Muscle layer of colon (tissue), 2 donors: ENCODE measurements at regions not wholly inside any gene's neighbourhood (a gene's known extent, or its start where the extent isn't known, plus 50 kb on each side); places are given as distances from the start of the nearest gene placed in this dataset.
"Not testable (repeated sequence)": the region's sequence is repeated elsewhere in the genome, so short reads cannot be mapped to it uniquely, and the experiment has no call there.

Source experiments
- H3K27ac ChIP-seq: one replicate; pipeline ENCODE4 v1.7.0; 2013; ENCODE audit warnings: low read depth, mild to moderate bottlenecking, low read length, moderate library complexity
- H3K27me3 ChIP-seq, 2 donors: one replicate each; pipeline ENCODE4 v1.7.0; 2013; ENCODE audit warnings: low read length in 2 of 2, mild to moderate bottlenecking in 2 of 2; ENCODE audit not compliant: insufficient read depth in 2 of 2, control insufficient read depth in 1 of 2
- H3K36me3 ChIP-seq: one replicate; pipeline ENCODE4 v1.7.0; 2013; ENCODE audit warnings: mild to moderate bottlenecking, low read length; ENCODE audit not compliant: insufficient read depth
- H3K4me1 ChIP-seq: one replicate; pipeline ENCODE4 v1.7.0; 2013; ENCODE audit warnings: mild to moderate bottlenecking, low read length; ENCODE audit not compliant: insufficient read depth
- H3K4me3 ChIP-seq, 2 donors: one replicate each; pipeline ENCODE4 v1.7.0; 2013; ENCODE audit warnings: low read length in 2 of 2, low read depth in 1 of 2, mild to moderate bottlenecking in 1 of 2, moderate library complexity in 1 of 2
- H3K9ac ChIP-seq: one replicate; pipeline ENCODE4 v1.7.0; 2013; ENCODE audit warnings: low read length
- H3K9me3 ChIP-seq: one replicate; pipeline ENCODE4 v1.7.0; 2013; ENCODE audit warnings: mild to moderate bottlenecking, low read length
- donor health status: abdominal sarcoma.
- donor health status: Adenocarcinoma of cecum.

- Histone ChIP-seq H3K4me1 (peaks cover 15% of the 10 kb centered on the region), H3K9me3 (no peaks in the 10 kb centered on the region), H3K27ac (no peak overlapping the region), H3K4me3 (no peak overlapping the region), H3K9ac (no peak overlapping the region), H3K27me3 (no peaks in the 10 kb centered on the region), H3K36me3 (no peaks in the 10 kb centered on the region)
These were observed 537.8 kb upstream of the BOD1L1 start for GRCh38 chr4:14165222-14165920.

- Histone ChIP-seq H3K27me3 (no peaks in the 10 kb centered on the region), H3K4me3 (no peak overlapping the region), H3K9me3 (no peaks in the 10 kb centered on the region), H3K4me1 (peaks cover 15% of the 10 kb centered on the region), H3K27ac (no peak overlapping the region), H3K36me3 (no peaks in the 10 kb centered on the region), H3K9ac (no peak overlapping the region)
These were observed 540.5 kb upstream of the BOD1L1 start for GRCh38 chr4:14167876-14168510.

- no peak overlapping the region for H3K9ac ChIP-seq
- no peak overlapping the region for H3K27ac ChIP-seq
- H3K36me3 ChIP-seq: no peaks in the 10 kb centered on the region
- no peaks in the 10 kb centered on the region for H3K9me3 ChIP-seq
- no peaks in the 10 kb centered on the region for H3K27me3 ChIP-seq
- H3K4me3 ChIP-seq: no peak overlapping the region
- H3K4me1 ChIP-seq: peaks cover 15% of the 10 kb centered on the region
These were observed 541.4 kb upstream of the BOD1L1 start for GRCh38 chr4:14168919-14169318.

- Histone ChIP-seq H3K27ac (no peak overlapping the region), H3K4me1 (peaks cover 15% of the 10 kb centered on the region), H3K9ac (no peak overlapping the region), H3K36me3 (no peaks in the 10 kb centered on the region), H3K9me3 (no peaks in the 10 kb centered on the region), H3K27me3 (no peaks in the 10 kb centered on the region), H3K4me3 (no peak overlapping the region)
These were observed 541.9 kb upstream of the BOD1L1 start for GRCh38 chr4:14169460-14169859.

GRCh38 chr4:14169940-14170339 is 542.4 kb upstream of the BOD1L1 start:
- H3K4me3 ChIP-seq, H3K36me3 ChIP-seq, H3K27me3 ChIP-seq, H3K9ac ChIP-seq, H3K9me3 ChIP-seq, H3K27ac ChIP-seq: not testable (repeated sequence)
- H3K4me1 ChIP-seq: peaks cover 15% of the 10 kb centered on the region

GRCh38 chr4:14176613-14177012 is 549.1 kb upstream of the BOD1L1 start:
- no peaks in the 10 kb centered on the region for H3K9me3 ChIP-seq
- no peaks in the 10 kb centered on the region for H3K27me3 ChIP-seq
- H3K27ac ChIP-seq: no peak overlapping the region
- peaks cover 19% of the 10 kb centered on the region for H3K4me1 ChIP-seq
- H3K9ac ChIP-seq: no peak overlapping the region
- H3K4me3 ChIP-seq: no peak overlapping the region
- no peaks in the 10 kb centered on the region for H3K36me3 ChIP-seq

GRCh38 chr4:14177987-14178386 is 550.5 kb upstream of the BOD1L1 start:
- no peaks in the 10 kb centered on the region for H3K36me3 ChIP-seq
- no peak overlapping the region for H3K9ac ChIP-seq
- no peaks in the 10 kb centered on the region for H3K27me3 ChIP-seq
- H3K4me3 ChIP-seq: no peak overlapping the region
- H3K27ac ChIP-seq: no peak overlapping the region
- no peaks in the 10 kb centered on the region for H3K9me3 ChIP-seq
- peaks cover 19% of the 10 kb centered on the region for H3K4me1 ChIP-seq

- H3K9me3 ChIP-seq: no peaks in the 10 kb centered on the region
- H3K4me1 ChIP-seq: peaks cover 19% of the 10 kb centered on the region
- H3K27ac ChIP-seq: no peak overlapping the region
- H3K9ac ChIP-seq: no peak overlapping the region
- no peaks in the 10 kb centered on the region for H3K36me3 ChIP-seq
- no peaks in the 10 kb centered on the region for H3K27me3 ChIP-seq
- no peak overlapping the region for H3K4me3 ChIP-seq
These were observed 550.9 kb upstream of the BOD1L1 start for GRCh38 chr4:14178421-14178820.

GRCh38 chr4:14180166-14180565 is 552.6 kb upstream of the BOD1L1 start:
- Histone ChIP-seq H3K27me3 (no peaks in the 10 kb centered on the region), H3K4me1 (peaks cover 32% of the 10 kb centered on the region), H3K4me3 (no peak overlapping the region), H3K27ac (no peak overlapping the region), H3K36me3 (no peaks in the 10 kb centered on the region), H3K9me3 (no peaks in the 10 kb centered on the region), H3K9ac (no peak overlapping the region)

GRCh38 chr4:14180983-14181601 is 553.6 kb upstream of the BOD1L1 start:
- Histone ChIP-seq H3K9ac (no peak overlapping the region), H3K27me3 (no peaks in the 10 kb centered on the region), H3K4me3 (no peak overlapping the region), H3K36me3 (no peaks in the 10 kb centered on the region), H3K27ac (no peak overlapping the region), H3K9me3 (no peaks in the 10 kb centered on the region), H3K4me1 (peaks cover 32% of the 10 kb centered on the region)

GRCh38 chr4:14182148-14182547 is 554.6 kb upstream of the BOD1L1 start:
- Histone ChIP-seq H3K9ac (no peak overlapping the region), H3K27ac (no peak overlapping the region), H3K4me3 (no peak overlapping the region), H3K4me1 (peaks cover 31% of the 10 kb centered on the region), H3K36me3 (no peaks in the 10 kb centered on the region), H3K27me3 (no peaks in the 10 kb centered on the region), H3K9me3 (no peaks in the 10 kb centered on the region)
